ENCODE measurements at regions not wholly inside any gene's neighbourhood (a gene's known extent, or its start where the extent isn't known, plus 50 kb on each side); places are given as distances from the start of the nearest gene placed in this dataset.

GRCh38 chr13:32946558-32946957 lies 69.7 kb upstream of the KL start:
- intact Hi-C loops (cut with DNase I): no loop called here
- H3K27ac ChIP-seq: no peak overlapping the region
- TF ChIP-seq CTCF (IDR thresholded peaks at IDR 0.05): no peak
- no peaks in the 10 kb centered on the region for H3K4me1 ChIP-seq
- ATAC-seq: no peak
- no peaks in the 10 kb centered on the region for H3K36me3 ChIP-seq
- no peaks in the 10 kb centered on the region for H3K9me3 ChIP-seq
- no peak for DNase-seq
- H3K27me3 ChIP-seq: no peaks in the 10 kb centered on the region
- no peak overlapping the region for H3K4me3 ChIP-seq

GRCh38 chr13:32947411-32948276 lies 68.6 kb upstream of the KL start:
- Histone ChIP-seq H3K27me3 (no peaks in the 10 kb centered on the region), H3K9me3 (no peaks in the 10 kb centered on the region), H3K27ac (no peak overlapping the region), H3K36me3 (no peaks in the 10 kb centered on the region), H3K4me3 (no peak overlapping the region), H3K4me1 (no peaks in the 10 kb centered on the region)
- DNase-seq: peak in 1 of 4 donors; percentile 61
- peak; percentile 43 for ATAC-seq
- no peak for TF ChIP-seq CTCF (IDR thresholded peaks at IDR 0.05)
- intact Hi-C loops (cut with DNase I): no loop called here

GRCh38 chr13:32949820-32950219 lies 66.4 kb upstream of the KL start:
- intact Hi-C loops (cut with DNase I): no loop called here
- TF ChIP-seq CTCF (IDR thresholded peaks at IDR 0.05): no peak

GRCh38 chr13:32951580-32951979 lies 64.6 kb upstream of the KL start:
- DNase-seq (no peak), ATAC-seq (no peak)
- Histone ChIP-seq H3K4me3 (no peak overlapping the region), H3K4me1 (no peaks in the 10 kb centered on the region), H3K9me3 (no peaks in the 10 kb centered on the region), H3K36me3 (no peaks in the 10 kb centered on the region), H3K27me3 (no peaks in the 10 kb centered on the region), H3K27ac (no peak overlapping the region)
- intact Hi-C loops (cut with DNase I): no loop called here
- TF ChIP-seq CTCF (IDR thresholded peaks at IDR 0.05): no peak

More at GRCh38 chr13:32949820-32950219, 66.4 kb upstream of the KL start:
- Histone ChIP-seq H3K4me1 (no peaks in the 10 kb centered on the region), H3K27me3 (no peaks in the 10 kb centered on the region), H3K27ac (no peak overlapping the region), H3K9me3 (no peaks in the 10 kb centered on the region), H3K36me3 (no peaks in the 10 kb centered on the region), H3K4me3 (no peak overlapping the region)
- ATAC-seq (no peak), DNase-seq (no peak)

- no peak overlapping the region for H3K4me3 ChIP-seq
- DNase-seq (no peak), ATAC-seq (no peak)
- no peak for TF ChIP-seq CTCF (IDR thresholded peaks at IDR 0.05)
- no peaks in the 10 kb centered on the region for H3K36me3 ChIP-seq
- H3K4me1 ChIP-seq: no peaks in the 10 kb centered on the region
- no peak overlapping the region for H3K27ac ChIP-seq
- H3K27me3 ChIP-seq: no peaks in the 10 kb centered on the region
- intact Hi-C loops (cut with DNase I): no loop called here
- H3K9me3 ChIP-seq: no peaks in the 10 kb centered on the region
Observed at GRCh38 chr13:32955881-32956594, 60.2 kb upstream of the KL start.

All from left lung (tissue), 4 donors.